ENCODE measurements at regions not wholly inside any gene's neighbourhood (a gene's known extent, or its start where the extent isn't known, plus 50 kb on each side); places are given as distances from the start of the nearest gene placed in this dataset.

DNA sequence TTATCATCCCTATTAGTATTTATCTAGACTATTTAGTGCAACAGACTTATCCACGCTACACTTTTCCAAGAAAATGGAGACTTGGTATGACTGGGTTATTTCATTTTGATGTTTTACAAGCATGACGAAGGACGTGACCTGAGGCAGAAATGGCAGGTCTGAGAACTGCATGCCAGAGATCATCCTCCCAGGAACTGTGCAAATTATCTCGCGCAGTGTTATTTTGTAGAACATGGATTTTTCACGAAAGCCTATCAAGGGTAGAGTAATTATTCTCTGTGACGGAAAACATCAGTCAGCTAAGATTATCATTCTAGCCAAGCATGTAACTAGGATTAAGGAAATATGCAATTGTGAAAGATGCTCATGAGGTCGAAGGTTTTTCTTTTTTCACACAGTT lies 361.5 kb upstream of the AJAP1 start:
- DNase-seq: no peak

DNA sequence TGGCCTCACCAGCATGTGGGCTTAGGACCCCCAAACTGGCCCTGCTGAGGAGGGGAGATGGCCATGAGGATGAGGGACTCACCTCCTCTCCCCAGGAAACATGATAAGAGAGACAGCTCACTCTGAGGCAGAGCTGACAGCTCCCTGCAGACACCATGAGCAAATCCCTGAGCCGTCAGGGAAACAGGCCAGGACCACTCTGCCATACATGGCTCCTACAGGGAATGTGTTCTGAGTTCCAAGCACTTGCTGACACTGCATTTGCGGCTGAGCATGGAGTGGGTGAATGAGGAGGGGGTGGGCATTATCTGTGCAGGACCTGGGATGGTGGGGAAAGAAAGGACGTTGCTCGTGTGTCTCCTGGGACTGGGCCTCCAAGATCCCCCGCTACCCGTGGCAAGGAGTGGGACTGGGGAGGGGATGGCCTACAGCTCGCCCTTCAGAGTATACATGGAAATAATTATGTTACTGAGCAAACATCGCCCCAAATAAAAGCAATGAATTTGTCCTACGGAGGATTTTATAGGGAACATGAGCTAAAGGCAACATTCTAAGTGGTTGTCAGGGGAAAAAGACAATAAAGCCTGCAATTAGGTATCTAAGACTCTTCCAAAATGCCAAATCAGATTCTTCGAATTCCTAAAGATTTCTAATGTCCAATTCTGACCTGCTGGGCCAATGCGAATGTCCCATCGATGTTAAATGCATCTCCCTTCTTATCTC lies 355.9 kb upstream of the AJAP1 start:
- no peak for DNase-seq

DNA sequence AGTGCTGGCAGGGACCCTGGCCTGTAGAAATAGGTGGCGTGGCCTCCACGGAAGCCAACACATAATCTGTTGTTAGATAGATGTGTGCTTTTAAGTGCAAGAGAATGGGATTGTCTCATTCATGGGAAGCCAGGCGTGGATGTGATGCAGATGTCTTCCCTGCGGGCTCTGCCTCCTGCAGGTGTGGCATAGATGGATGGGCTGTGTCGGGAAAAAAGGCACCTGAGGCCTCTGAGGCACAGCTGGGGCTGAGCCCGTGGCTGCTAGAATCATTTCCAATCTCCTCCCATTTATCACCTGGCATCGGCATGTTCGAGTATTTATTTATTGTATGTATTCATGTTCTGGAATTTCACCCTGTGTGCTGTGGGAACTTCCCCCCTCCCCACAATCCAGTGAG lies 353.4 kb upstream of the AJAP1 start:
- DNase-seq: no peak

DNA sequence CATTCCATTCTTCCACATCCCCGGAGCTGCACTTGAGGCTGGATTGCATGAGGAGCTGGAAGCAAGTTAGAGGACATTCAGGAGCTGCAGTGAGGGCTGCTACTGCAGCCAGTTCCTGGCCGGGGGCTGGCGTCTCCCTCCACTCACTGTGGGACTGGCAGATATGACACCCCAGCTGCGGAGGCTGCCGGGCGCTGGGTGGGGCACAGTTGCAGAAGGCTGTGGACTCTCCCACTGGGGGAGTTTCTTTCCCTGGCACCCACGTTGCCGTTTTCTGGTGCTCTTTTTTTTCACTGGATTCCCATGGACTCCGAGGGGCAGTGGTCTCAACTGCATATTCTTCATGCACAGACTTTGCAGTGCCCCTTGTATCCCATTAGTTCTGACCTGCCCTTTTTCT lies 351.1 kb upstream of the AJAP1 start:
- DNase-seq: no peak

DNA sequence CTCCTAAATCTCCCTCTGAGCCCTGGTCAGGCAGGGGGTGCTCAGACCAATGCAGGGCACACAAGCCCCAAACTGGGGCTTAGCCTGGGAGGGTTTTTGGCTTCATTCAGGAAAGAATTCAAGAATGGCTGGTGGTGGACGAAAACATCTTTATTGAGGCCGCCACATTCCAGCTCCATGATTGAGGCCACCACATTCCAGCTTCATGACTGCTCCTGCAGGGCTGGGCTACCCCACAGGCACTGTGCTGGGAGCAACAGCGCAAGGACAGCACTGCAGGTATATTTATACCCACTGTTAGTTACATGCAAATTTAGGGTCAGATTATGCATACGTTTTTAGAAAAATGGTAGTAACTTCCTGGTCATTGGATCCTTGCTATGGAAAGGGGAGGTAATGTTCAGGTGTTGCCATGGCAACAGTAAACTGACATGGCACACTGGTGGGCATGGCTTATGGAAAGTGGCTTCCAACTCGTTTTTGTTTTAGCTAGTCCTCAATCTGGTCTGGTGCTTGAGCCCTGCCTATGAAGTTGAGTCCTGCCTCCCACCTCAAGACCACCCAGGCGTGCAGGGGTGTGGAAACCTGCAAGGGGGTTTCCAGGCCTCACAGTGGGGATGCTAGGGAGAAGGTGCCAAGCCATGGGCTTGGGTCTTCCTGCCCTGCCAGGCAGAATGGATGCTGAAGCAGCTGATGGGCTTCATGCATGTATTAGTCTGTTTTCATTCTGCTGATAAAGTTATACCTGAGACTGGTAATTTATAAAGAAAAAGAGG lies 348.7 kb upstream of the AJAP1 start:
- no peak for DNase-seq

DNA sequence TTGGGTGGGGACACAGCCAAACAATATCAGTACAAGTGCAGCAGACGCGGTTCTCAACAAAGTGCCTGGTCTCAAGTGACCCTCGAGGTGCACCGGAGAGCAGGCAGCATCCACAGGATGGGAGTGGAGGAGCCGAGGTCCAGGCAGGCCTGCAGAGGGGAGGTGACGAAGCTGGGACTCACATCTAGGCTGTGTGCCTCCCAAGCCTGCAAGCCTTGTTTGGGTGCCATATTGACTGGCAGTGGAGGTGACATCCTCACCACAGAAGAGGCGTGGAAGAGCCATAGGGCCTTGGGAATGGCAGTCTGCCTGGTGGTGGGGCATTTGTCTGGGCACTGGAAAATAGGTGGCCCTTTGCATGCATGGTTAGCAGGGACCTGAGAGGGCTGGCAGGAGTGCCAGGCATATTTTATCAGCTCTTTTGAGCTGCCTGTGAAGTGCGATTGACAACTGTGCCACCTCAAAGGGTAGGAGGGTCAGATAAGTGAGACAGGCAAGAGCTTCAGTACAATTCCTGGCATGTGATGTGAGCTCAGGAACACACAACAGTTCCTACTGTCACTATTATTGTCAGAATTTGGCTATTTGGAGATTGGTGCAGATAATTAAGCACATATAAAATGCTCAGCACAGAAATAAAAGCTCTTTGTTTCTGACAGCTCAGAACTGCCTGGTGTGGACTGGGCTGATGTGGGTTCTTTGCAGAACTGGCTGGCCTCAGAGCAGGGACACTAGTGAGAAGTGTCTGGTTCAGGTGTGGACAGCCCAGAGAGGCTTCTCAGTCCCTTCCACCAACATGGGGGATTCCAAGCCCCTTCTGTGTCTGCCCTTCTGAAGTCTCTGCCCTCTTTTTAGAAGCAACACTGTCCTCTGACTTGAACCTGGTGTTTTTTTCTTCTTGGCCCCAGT lies 347.6 kb upstream of the AJAP1 start:
- no peak for DNase-seq

DNA sequence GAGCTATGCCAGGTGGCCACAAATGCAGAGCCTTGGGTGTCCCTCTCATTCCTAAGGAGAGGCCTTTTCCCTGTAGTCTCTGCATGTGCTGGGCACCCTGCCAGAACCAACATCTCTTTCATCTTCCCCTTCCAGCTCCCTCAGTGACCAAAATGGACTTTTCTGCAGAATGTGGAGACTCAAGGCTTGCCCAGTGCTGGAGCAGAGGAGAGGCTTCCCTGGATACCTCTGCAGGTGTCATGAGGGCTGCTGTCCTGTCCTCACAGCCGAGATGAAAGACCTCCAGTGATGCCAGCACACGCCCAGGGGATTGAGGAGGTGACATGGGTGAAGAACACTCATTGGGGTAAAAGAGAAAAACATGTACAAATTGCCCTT lies 347.0 kb upstream of the AJAP1 start:
- no peak for DNase-seq

DNA sequence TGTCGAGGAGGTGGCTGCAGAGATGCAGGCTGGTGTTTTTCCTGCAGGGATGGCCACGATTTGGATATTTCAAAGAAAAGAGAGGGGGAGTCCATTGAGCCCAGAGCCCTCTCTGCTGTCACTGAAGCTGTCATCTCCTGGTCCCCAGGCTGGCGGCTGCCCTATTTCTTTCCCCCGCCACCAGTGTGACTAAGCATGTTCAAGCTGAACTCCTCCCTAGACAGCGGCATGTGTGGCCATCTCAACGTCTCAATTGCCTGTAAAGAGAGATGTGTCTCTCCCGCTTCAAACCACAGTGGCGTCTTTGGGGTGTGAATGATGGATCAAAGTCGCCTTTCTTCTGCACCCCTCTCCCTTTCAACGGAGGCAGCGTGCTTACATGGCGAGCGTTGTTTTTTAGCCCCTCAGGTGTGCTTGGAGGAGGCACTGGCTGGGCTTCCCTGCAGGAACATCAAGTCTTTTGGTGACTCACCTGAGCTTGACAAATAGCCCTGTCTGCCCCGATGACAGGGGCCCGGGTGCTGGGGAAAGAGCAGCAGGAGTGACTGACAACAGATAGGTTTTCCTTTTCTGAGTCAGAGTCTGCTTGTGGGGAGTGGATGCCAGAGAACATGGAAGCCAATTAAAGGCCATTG lies 346.4 kb upstream of the AJAP1 start:
- no peak for DNase-seq

DNA sequence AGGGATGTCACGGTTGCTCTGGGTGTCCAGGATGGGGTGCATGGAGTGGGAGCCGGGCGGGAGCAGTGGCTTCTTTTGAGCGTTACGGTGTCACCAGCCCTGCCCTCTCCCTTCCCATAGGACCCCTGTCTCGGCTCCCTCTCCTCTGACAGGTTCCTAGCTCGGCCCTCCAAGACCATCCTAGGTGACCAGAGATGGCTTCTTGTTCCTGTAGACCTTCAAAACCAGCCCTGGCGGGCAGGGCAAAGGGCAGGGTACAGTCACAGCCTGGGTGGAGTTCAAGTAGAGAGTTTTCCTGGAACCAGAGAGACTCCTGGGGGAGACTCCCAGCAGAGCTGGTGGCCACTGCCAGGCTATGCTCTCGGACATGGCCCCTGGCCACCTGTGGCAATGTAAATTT lies 345.6 kb upstream of the AJAP1 start:
- DNase-seq: no peak

DNA sequence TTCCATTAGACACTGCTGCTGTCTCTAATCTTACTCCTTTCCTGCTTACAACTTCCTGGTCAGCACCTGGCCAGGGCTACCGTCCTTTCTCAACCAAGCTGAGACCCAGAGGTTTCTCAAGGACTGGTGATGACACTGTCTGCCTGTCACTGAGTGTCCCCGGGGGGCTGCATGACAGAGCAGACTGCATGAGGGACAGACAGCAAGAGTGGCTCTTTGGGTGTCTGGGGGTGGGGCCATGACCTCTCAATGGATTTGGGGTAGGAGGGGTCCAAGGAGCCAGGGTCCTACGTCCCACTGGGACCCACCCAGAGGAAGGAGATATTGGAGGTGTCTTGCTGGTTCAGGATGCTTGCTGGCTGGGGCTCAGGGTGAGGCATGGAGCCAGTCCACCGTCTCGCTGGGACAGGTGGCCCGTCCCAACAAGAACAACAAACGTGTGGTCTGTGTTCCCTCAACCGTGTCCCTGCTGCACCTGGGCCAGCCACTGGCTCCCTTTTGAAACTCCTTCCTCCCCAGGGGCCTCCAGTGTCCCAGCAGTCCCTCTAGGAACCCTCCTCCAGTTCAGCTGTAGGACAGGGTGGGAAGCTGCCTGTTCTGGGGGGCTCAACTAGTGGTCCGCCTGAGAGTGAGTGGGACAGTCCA lies 344.6 kb upstream of the AJAP1 start:
- no peak for DNase-seq

DNA sequence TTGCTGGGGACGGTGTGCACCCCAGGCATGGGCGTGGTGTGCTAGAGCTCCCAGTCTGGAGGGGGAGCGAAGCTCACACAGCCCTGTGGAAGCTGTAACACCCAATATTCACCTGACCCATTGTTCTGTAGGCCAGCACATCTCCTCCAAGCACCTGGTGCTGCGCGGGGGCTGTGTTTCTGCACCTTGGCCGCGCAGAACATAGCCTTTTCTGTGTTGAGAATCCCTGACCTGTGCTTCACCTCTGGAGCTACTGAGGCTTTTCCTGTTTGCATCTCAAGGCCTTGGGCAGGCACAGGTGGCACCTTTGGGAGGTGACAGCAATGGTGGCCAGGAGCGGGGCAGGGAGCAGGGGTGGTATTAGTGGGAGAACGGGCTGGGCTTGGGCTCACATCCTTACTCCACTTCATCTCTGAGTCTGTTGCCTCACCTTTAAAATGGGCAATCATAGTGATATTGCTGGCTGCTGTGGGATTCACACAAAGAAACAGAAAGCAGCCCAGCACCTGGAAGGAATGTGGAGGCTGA lies 343.9 kb upstream of the AJAP1 start:
- DNase-seq: no peak

DNA sequence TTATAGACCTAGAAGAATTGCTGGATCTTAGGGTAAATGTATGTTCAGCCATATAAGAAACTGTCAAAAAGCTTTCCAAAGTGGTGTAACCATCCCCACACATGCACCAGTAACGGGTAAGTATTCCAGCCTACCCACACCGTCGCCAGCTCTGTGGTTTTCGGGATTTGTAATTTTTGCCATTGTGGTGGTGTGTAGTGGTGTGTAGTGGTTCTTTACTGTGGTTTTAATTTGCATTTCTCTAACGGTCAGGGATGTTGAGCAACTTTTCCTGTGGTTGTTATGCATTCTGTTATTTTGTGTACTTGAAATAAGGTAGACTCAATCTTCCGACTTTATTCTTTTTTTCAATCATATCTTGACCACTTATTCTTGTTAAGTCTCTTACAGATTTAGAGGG lies 342.4 kb upstream of the AJAP1 start:
- no peak for DNase-seq

DNA sequence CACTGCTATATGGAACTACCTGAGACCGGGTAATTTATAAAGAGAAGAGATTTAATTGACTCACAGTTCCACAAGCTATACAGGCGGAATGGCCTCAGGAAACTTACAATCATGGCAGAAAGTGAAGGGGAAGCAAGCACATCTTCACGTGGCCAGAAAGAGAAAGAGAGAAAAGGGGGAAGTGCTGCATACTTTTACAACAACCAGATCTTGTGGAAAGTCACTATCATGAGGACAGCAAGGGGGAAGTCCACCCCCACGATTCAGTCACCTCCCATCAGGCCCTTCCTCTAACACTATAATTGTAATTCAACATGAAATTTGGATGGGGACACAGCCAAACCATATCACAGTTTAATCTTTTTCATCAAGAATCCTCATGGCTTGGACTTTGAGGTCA lies 339.2 kb upstream of the AJAP1 start:
- no peak for DNase-seq

DNA sequence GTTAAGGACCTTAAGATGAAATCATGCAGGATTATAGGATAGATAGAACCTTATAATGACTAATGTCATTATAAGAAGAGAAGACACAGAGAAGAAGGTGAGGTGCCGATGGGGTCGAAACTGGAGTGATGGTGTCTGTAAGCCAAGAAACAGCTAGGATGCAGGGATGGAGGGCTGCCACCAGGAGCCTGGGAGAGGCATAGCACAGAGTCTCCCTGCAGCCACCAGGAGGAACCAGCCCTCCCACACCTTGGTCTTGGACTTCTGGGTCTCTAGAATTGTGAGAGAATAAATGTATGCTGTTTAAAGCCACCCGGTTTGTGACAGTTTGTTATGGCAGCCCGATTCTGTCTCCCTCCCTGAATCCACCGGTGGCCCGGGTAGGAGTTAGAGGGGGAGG lies 337.2 kb upstream of the AJAP1 start:
- DNase-seq: no peak

DNA sequence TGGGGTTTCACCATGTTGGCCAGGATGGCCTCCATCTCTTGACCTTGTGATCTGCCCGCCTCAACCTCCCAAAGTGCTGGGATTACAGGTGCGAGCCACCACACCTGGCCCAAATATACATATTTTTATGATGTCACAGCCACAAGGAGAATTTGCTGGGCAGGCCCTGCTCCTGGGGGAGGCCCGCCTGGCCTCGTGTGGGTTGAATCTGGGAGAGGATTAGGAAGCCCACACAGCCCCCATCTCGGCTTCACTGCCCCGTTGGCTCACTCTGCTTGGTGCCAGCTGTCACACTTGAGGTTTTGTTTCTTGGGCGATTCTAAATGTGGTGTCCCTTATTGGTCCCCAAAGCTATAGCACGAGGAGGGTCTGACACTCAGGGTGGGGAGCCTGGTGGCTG lies 335.7 kb upstream of the AJAP1 start:
- no peak for DNase-seq

DNA sequence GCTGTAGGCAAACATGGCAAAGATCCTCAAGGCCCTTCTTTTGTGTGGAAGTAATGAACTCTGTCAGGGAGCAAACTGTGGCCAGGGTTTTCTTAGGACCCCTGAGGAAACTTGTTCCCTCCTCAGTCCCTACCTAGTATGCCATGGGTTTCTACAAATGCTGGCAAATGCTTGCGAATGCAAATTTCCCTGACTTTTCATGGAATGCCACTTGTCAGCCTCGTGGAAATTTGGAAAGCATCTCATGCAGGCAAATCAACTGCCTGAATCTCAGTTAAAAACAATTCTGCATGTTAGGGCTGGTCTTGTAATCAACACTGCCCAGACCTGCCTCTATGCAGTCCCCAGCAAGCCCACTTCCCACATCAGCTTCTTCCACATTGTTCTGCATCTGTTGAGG lies 334.9 kb upstream of the AJAP1 start:
- DNase-seq: no peak

DNA sequence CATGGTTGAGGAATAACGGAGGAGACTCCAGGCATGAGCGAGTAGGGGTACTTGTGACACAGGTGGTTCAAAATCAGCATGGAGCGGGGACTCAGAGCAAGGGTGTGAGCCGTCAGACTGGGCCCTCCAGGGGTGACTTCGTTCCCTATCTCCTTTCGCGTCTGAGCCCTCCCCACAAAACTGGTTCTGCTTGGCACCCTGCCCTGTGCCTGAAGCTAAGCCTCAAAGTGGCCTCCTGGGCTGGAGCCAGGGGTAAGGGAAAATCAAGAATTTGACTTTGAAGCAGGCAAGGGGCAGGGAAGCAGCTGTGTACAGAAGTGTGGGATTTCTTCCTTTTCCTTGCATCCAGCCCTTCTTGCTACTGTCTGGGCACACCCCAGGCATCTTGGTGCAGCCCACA lies 331.5 kb upstream of the AJAP1 start:
- no peak for DNase-seq

DNA sequence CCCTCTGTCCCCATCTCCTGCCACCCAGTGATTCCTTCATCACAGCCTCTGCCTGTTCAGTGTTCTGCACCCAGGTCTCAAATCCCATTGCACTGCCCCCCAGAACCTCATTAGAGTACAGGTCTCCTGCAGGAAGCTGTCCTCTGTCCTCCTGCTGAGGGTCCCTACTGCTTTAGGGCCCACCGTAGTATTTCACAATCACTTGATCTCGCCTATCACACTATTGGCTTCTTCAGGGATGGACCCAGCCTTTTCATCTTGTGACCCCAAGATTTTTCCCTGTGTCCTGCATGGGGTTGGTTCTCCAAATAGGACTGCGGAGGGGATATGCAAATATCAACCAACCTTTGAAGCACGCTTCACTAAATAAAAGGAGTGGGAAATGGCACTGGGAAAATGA lies 331.1 kb upstream of the AJAP1 start:
- no peak for DNase-seq

DNA sequence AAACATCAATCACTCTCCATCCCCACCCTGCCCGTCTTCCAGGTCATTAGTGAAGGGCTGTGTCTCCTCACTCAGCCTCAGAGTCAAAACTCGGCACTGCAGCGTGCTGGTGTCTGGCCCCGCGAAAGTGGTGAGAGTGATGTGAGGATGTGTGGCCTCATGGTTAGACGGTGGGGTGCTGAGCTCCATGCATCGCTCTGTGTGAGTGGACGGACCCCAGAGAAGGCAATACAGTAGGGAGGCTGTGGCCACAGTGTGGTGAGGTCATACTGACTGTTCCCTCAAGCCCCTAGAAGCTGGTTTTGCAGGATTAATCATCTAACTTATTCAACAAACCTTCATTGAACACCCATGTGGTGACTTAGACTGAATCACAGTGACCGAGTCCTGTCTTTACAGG lies 329.9 kb upstream of the AJAP1 start:
- DNase-seq: no peak

DNA sequence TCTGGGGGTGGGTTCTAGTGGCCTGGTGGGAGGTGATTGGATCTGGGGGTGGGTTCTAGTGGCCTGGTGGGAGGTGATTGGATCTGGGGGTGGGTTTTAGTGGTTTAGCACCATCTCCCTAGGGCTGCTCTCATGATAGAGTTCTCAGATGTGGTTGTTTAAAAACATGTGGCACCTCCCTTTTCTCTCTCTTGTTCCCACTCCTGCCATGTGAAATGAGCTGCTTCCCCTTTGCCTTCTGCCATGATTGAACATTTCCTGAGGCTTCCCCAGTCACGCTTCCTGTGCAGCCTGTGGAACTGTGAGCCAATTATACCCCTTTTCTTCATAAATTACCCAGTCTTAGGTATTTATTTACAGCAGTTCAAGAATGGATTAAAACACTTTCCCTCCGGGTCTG lies 327.3 kb upstream of the AJAP1 start:
- no peak for DNase-seq

DNA sequence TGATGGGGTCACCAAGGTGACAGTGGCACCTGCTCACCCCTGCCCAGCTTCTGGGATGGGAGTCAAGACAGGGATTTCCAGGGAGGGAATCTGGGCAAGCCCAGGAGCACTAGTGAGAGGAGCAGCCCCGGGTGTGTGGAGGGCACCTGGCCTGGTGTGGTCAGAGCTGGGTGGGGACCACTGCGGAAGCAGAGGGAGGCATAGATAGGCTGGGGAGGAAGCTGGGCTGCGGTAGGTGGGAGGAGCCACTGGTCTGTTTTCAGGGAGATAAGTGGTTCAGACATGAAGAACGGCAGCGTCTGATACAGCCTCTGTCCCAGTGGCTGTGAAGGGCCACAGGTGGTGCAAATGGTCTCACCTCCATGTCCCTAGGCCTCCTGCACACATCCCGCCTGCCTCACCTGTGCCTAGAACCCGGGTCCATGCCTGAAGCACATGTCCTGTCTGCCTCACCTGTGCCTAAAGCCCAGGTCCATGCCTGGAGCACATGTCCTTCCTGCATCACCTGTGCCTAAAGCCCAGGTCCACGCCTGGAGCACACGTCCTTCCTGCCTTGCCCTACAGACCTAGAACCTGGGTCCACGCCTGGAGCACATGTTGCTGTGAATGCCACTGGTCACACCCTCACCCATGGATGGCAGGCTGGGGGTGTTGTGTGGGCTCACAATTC lies 325.9 kb upstream of the AJAP1 start:
- DNase-seq: no peak

Measured in activated naive CD4-positive, alpha-beta T cell treated with Interleukin-2 at 50 U/mL for 16 hours (primary cell).